H9 (cell line): ENCODE measurements at regions not wholly inside any gene's neighbourhood (a gene's known extent, or its start where the extent isn't known, plus 50 kb on each side); places are given as distances from the start of the nearest gene placed in this dataset.

Experiments
- DNase-seq: peaks from one replicate; pipeline ENCODE4 v3.0.0-alpha.2; 2017
- H2AFZ ChIP-seq: one replicate; pipeline ENCODE4 v1.6.1; 2013; ENCODE audit warnings: mild to moderate bottlenecking, low read length, control low read depth, moderate library complexity
- H2AK5ac ChIP-seq: 2 replicates; pipeline ENCODE4 v1.6.1; 2013; ENCODE audit warnings: low read length, control low read depth, mixed read lengths; ENCODE audit not compliant: insufficient read length
- H2BK120ac ChIP-seq: one replicate; pipeline ENCODE4 v1.6.1; 2013; ENCODE audit warnings: low read depth, mild to moderate bottlenecking, low read length, control low read depth, inconsistent platforms; ENCODE audit not compliant: poor library complexity, severe bottlenecking
- H2BK12ac ChIP-seq: 2 replicates; pipeline ENCODE4 v1.6.1; 2013; ENCODE audit warnings: low read length, control low read depth, mixed read lengths, low read depth; ENCODE audit not compliant: insufficient read length
- H2BK15ac ChIP-seq: 2 replicates; pipeline ENCODE4 v1.6.1; 2013; ENCODE audit warnings: low read depth, low read length, control low read depth
- H2BK20ac ChIP-seq: one replicate; pipeline ENCODE4 v1.6.1; 2013; ENCODE audit warnings: low read depth, mild to moderate bottlenecking, low read length, control low read depth, inconsistent platforms; ENCODE audit not compliant: poor library complexity, severe bottlenecking
- H2BK5ac ChIP-seq: 2 replicates; pipeline ENCODE4 v1.6.1; 2013; ENCODE audit warnings: low read length, control low read depth, mixed read lengths; ENCODE audit not compliant: insufficient read length
- H3K14ac ChIP-seq: 2 replicates; pipeline ENCODE4 v1.6.1; 2013; ENCODE audit warnings: low read length, control low read depth; ENCODE audit not compliant: insufficient read depth
- H3K18ac ChIP-seq: 2 replicates; pipeline ENCODE4 v1.6.1; 2013; ENCODE audit warnings: low read depth, mild to moderate bottlenecking, mixed read lengths, low read length, control low read depth; ENCODE audit not compliant: insufficient read length
- H3K23ac ChIP-seq: 2 replicates; pipeline ENCODE4 v1.6.1; 2013; ENCODE audit warnings: low read length, control low read depth, mixed read lengths, low read depth; ENCODE audit not compliant: insufficient read length
- H3K23me2 ChIP-seq: 2 replicates; pipeline ENCODE4 v1.6.1; 2013; ENCODE audit warnings: low read depth, mild to moderate bottlenecking, mixed read lengths, low read length, control low read depth; ENCODE audit not compliant: insufficient read length, poor library complexity, severe bottlenecking
- H3K27ac ChIP-seq: 2 replicates; pipeline ENCODE4 v1.5.1; 2013; ENCODE audit warnings: low read length, control low read depth, mixed read lengths, low read depth; ENCODE audit not compliant: insufficient read length
- H3K27me3 ChIP-seq: 2 replicates; pipeline ENCODE4 v1.6.1; 2013; ENCODE audit warnings: low read length, control low read depth, inconsistent platforms; ENCODE audit not compliant: insufficient read depth
- H3K4ac ChIP-seq: 2 replicates; pipeline ENCODE4 v1.6.1; 2013; ENCODE audit warnings: low read depth, mild to moderate bottlenecking, control low read depth, inconsistent platforms, low read length, moderate library complexity
- H3K4me1 ChIP-seq: 2 replicates; pipeline ENCODE4 v1.6.1; 2013; ENCODE audit warnings: low read length, control low read depth, inconsistent platforms; ENCODE audit not compliant: insufficient read depth
- H3K4me2 ChIP-seq: 2 replicates; pipeline ENCODE4 v1.6.1; 2013; ENCODE audit warnings: low read length, control low read depth, mixed read lengths; ENCODE audit not compliant: insufficient read length, insufficient read depth
- H3K56ac ChIP-seq: 2 replicates; pipeline ENCODE4 v1.6.1; 2013; ENCODE audit warnings: low read depth, mild to moderate bottlenecking, mixed read lengths, low read length, control low read depth; ENCODE audit not compliant: insufficient read length
- H3K79me1 ChIP-seq: 2 replicates; pipeline ENCODE4 v1.6.1; 2013; ENCODE audit warnings: low read depth, mild to moderate bottlenecking, moderate library complexity, low read length, control low read depth, inconsistent platforms; ENCODE audit not compliant: insufficient read depth, poor library complexity, severe bottlenecking
- H3K79me2 ChIP-seq: 2 replicates; pipeline ENCODE4 v1.6.1; 2013; ENCODE audit warnings: low read length, control low read depth, inconsistent platforms; ENCODE audit not compliant: insufficient read depth
- H3K9ac ChIP-seq: 2 replicates; pipeline ENCODE4 v1.6.1; 2013; ENCODE audit warnings: low read length, control low read depth, mixed read lengths; ENCODE audit not compliant: insufficient read length; ENCODE audit errors: extremely low read depth
- H3K9me3 ChIP-seq: one replicate; pipeline ENCODE4 v1.6.1; 2013; ENCODE audit warnings: low read depth, low read length, inconsistent platforms; ENCODE audit not compliant: control insufficient read depth
- H3T11ph ChIP-seq: one replicate; pipeline ENCODE4 v1.6.1; 2013; ENCODE audit warnings: mild to moderate bottlenecking, low read length, control low read depth, inconsistent platforms
- H4K20me1 ChIP-seq: one replicate; pipeline ENCODE4 v1.6.1; 2013; ENCODE audit not compliant: control insufficient read depth, insufficient read length, insufficient read depth
- H4K5ac ChIP-seq: 2 replicates; pipeline ENCODE4 v1.6.1; 2013; ENCODE audit warnings: low read depth, mild to moderate bottlenecking, mixed read lengths, low read length, control low read depth; ENCODE audit not compliant: insufficient read length
- H4K8ac ChIP-seq: replicated peaks from 2 replicates; pipeline ENCODE4 v1.6.1; 2013; ENCODE audit warnings: low read length, control low read depth, mixed read lengths, low read depth; ENCODE audit not compliant: insufficient read length
- H4K91ac ChIP-seq: 2 replicates; pipeline ENCODE4 v1.6.1; 2013; ENCODE audit warnings: low read depth, mild to moderate bottlenecking, moderate library complexity, mixed read lengths, low read length, control low read depth; ENCODE audit not compliant: insufficient read length
- H3K27ac Mint-ChIP-seq, 3 experiments: 2 replicates in 2 of 3; 3 replicates in 1 of 3; pipeline ENCODE4 v1.8.0; 2020 to 2021; ENCODE audit warnings: mixed read lengths in 3 of 3, mild to moderate bottlenecking in 1 of 3, moderate library complexity in 1 of 3
- H3K27me3 Mint-ChIP-seq: 2 replicates; pipeline ENCODE4 v1.8.0; 2021; ENCODE audit warnings: low read depth, mild to moderate bottlenecking, moderate library complexity, mixed read lengths
- H3K36me3 Mint-ChIP-seq, 3 experiments: 2 replicates in 2 of 3; 3 replicates in 1 of 3; pipeline ENCODE4 v1.8.0; 2020 to 2021; ENCODE audit warnings: low read depth in 3 of 3, mixed read lengths in 3 of 3; ENCODE audit not compliant: insufficient read depth in 1 of 3
- H3K4me1 Mint-ChIP-seq, 2 experiments: 2 replicates each; pipeline ENCODE4 v1.8.0; 2020; ENCODE audit warnings: mixed read lengths in 2 of 2
- H3K4me3 Mint-ChIP-seq, 2 experiments: 2 replicates in 1 of 2; 3 replicates in 1 of 2; pipeline ENCODE4 v1.8.0; 2020 to 2021; ENCODE audit warnings: mild to moderate bottlenecking in 2 of 2, mixed read lengths in 2 of 2, moderate library complexity in 1 of 2
- H3K9me3 Mint-ChIP-seq, 2 experiments: 2 replicates in 1 of 2; 3 replicates in 1 of 2; pipeline ENCODE4 v1.8.0; 2020; ENCODE audit warnings: mild to moderate bottlenecking in 2 of 2, mixed read lengths in 2 of 2, moderate library complexity in 1 of 2
- WGBS: extraction: QIAGEN DNeasy Blood & Tissue Kit; methylation state at CpG from one replicate; pipeline ENCODE4 v1.1.7; 2013; ENCODE audit warnings: missing lambda C conversion rate, low lambda C conversion rate, mixed read lengths; ENCODE audit not compliant: insufficient read length; ENCODE audit errors: extremely low coverage; 5-methylcytosine and 5-hydroxymethylcytosine counted together
- TF ChIP-seq, protein P1 (sequence below): fragments of 200-600 bp; sonication (generic); conservative IDR thresholded peaks from 3 replicates; pipeline ENCODE4 v1.8.0; 2021; ENCODE audit warnings: antibody characterized with exemption, mild to moderate bottlenecking

DNA sequence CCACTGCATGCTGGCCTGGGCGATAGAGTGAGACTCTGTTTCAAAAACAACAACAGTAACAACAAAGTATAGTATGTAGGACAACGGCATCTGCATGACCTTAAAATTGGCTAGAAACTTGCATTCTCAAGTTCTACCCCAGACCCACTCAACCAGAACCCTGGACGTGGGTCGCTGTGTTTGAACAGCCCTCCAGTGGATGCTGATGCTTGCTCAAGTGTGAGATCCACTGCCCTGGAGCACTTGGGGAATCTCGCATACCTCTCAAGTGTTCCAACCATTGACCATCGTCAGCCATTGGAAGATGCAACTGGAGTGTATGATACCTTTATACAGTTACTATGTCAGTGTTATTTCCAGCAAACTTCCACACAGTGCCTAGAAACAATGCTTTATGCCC, 435.9 kb downstream of the DCDC2C start:
- H3K56ac ChIP-seq, result no peak overlapping the region
- no peaks in the 10 kb centered on the region; a peak in 1 of 7 replicates for H3K36me3 Mint-ChIP-seq
- H2BK20ac ChIP-seq, result no peak overlapping the region
- TF ChIP-seq, protein P1, sequence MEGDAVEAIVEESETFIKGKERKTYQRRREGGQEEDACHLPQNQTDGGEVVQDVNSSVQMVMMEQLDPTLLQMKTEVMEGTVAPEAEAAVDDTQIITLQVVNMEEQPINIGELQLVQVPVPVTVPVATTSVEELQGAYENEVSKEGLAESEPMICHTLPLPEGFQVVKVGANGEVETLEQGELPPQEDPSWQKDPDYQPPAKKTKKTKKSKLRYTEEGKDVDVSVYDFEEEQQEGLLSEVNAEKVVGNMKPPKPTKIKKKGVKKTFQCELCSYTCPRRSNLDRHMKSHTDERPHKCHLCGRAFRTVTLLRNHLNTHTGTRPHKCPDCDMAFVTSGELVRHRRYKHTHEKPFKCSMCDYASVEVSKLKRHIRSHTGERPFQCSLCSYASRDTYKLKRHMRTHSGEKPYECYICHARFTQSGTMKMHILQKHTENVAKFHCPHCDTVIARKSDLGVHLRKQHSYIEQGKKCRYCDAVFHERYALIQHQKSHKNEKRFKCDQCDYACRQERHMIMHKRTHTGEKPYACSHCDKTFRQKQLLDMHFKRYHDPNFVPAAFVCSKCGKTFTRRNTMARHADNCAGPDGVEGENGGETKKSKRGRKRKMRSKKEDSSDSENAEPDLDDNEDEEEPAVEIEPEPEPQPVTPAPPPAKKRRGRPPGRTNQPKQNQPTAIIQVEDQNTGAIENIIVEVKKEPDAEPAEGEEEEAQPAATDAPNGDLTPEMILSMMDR, result no peak
- no peaks in the 10 kb centered on the region; a peak in 1 of 5 replicates for H3K9me3 Mint-ChIP-seq
- no peak overlapping the region for H3K4me3 Mint-ChIP-seq
- H2BK12ac ChIP-seq, result no peak overlapping the region
- H4K5ac ChIP-seq, result no peak overlapping the region
- no peak overlapping the region for H3K18ac ChIP-seq
- no peak overlapping the region for H3K27ac ChIP-seq
- no peak overlapping the region for H3K4me2 ChIP-seq
- peaks cover 0 to 4% of the 10 kb centered on the region in 2 experiments; a peak in 1 of 4 replicates for H3K4me1 Mint-ChIP-seq
- no peaks in the 10 kb centered on the region for H3K9me3 ChIP-seq
- no peaks in the 10 kb centered on the region; the same call in none of the 2 replicates for H3K27me3 Mint-ChIP-seq
- H4K8ac ChIP-seq, result no peak overlapping the region
- no peak overlapping the region for H2AFZ ChIP-seq
- WGBS, result no CpG with 5 or more reads among the region's 6 CpGs
- H3K23ac ChIP-seq, result no peak overlapping the region
- no peak overlapping the region for H2BK120ac ChIP-seq
- H4K20me1 ChIP-seq, result no peaks in the 10 kb centered on the region
- H3T11ph ChIP-seq, result no peak overlapping the region
- no peak overlapping the region for H2BK5ac ChIP-seq
- H3K4me1 ChIP-seq, result no peaks in the 10 kb centered on the region
- no peaks in the 10 kb centered on the region for H3K79me2 ChIP-seq
- DNase-seq, result no peak
- no peak overlapping the region for H4K91ac ChIP-seq
- no peak overlapping the region for H3K4ac ChIP-seq
- no peak overlapping the region for H2BK15ac ChIP-seq
- H3K23me2 ChIP-seq, result no peaks in the 10 kb centered on the region
- no peak overlapping the region for H3K27ac Mint-ChIP-seq
- no peak overlapping the region for H2AK5ac ChIP-seq
- no peaks in the 10 kb centered on the region for H3K79me1 ChIP-seq
- H3K27me3 ChIP-seq, result no peaks in the 10 kb centered on the region
- no peak overlapping the region for H3K14ac ChIP-seq
- H3K9ac ChIP-seq, result no peak overlapping the region
